ENCODE measurements at regions not wholly inside any gene's neighbourhood (a gene's known extent, or its start where the extent isn't known, plus 50 kb on each side); places are given as distances from the start of the nearest gene placed in this dataset.

- H3K27ac ChIP-seq, result no peak overlapping the region
- peaks cover 12% of the 10 kb centered on the region for H3K4me1 ChIP-seq
- H3K36me3 ChIP-seq, result no peaks in the 10 kb centered on the region
- peaks cover 2% of the 10 kb centered on the region for H3K27me3 ChIP-seq
- no peak overlapping the region for H3K4me3 ChIP-seq
- DNase-seq (ENCODE audit: low spot score in 2 of 2), result peak in 1 of 2 donors; percentile 60
- H3K9me3 ChIP-seq, result no peaks in the 10 kb centered on the region
- WGBS, result 11% methylated on average over 3 of the region's 3 CpGs
- no peak for TF ChIP-seq POLR2A (IDR thresholded peaks at IDR 0.05)
- TF ChIP-seq CTCF (IDR thresholded peaks at IDR 0.05), result no peak
Measured at GRCh38 chr13:111939666-111940278, 127.2 kb upstream of the SOX1 start.

GRCh38 chr13:111940892-111941291 lies 126.1 kb upstream of the SOX1 start:
- peak in 1 of 2 donors; percentile 44 for DNase-seq (ENCODE audit: low spot score in 2 of 2)
- Histone ChIP-seq H3K36me3 (no peaks in the 10 kb centered on the region), H3K27me3 (peaks cover 2% of the 10 kb centered on the region), H3K4me3 (no peak overlapping the region), H3K4me1 (peaks cover 12% of the 10 kb centered on the region), H3K9me3 (no peaks in the 10 kb centered on the region), H3K27ac (no peak overlapping the region)
- 55% methylated on average over 4 of the region's 4 CpGs for WGBS
- TF ChIP-seq EP300 (IDR thresholded peaks at IDR 0.05), result no peak
- no peak for TF ChIP-seq CTCF (IDR thresholded peaks at IDR 0.05)
- TF ChIP-seq POLR2A (IDR thresholded peaks at IDR 0.05), result no peak
- no peak for TF ChIP-seq POLR2AphosphoS5 (IDR thresholded peaks at IDR 0.05)

GRCh38 chr13:111941845-111942447 lies 125.0 kb upstream of the SOX1 start:
- no peaks in the 10 kb centered on the region for H3K9me3 ChIP-seq
- WGBS, result 88% methylated on average over 8 of the region's 8 CpGs
- no peak overlapping the region for H3K4me3 ChIP-seq
- H3K27me3 ChIP-seq, result peaks cover 2% of the 10 kb centered on the region
- no peaks in the 10 kb centered on the region for H3K36me3 ChIP-seq
- TF ChIP-seq POLR2AphosphoS5 (IDR thresholded peaks at IDR 0.05) (no peak), CTCF (IDR thresholded peaks at IDR 0.05) (no peak), EP300 (IDR thresholded peaks at IDR 0.05) (no peak), POLR2A (IDR thresholded peaks at IDR 0.05) (no peak)
- DNase-seq (ENCODE audit: low spot score in 2 of 2), result peak in 1 of 2 donors; percentile 26
- no peak overlapping the region for H3K27ac ChIP-seq
- peaks cover 12% of the 10 kb centered on the region for H3K4me1 ChIP-seq

GRCh38 chr13:111943229-111943795 lies 123.6 kb upstream of the SOX1 start:
- Histone ChIP-seq H3K9me3 (no peaks in the 10 kb centered on the region), H3K4me3 (no peak overlapping the region), H3K4me1 (peaks cover 12% of the 10 kb centered on the region), H3K36me3 (no peaks in the 10 kb centered on the region), H3K27ac (no peak overlapping the region), H3K27me3 (peaks cover 2% of the 10 kb centered on the region)
- peak in 1 of 2 donors; percentile 70 for DNase-seq (ENCODE audit: low spot score in 2 of 2)
- TF ChIP-seq POLR2AphosphoS5 (IDR thresholded peaks at IDR 0.05) (no peak), POLR2A (IDR thresholded peaks at IDR 0.05) (no peak), CTCF (IDR thresholded peaks at IDR 0.05) (no peak), EP300 (IDR thresholded peaks at IDR 0.05) (no peak)
- WGBS, result 57% methylated on average over 16 of the region's 18 CpGs

- DNase-seq (ENCODE audit: low spot score in 2 of 2), result peak in 1 of 2 donors; percentile 66
Measured at GRCh38 chr13:111944171-111944583, 122.8 kb upstream of the SOX1 start.

More at GRCh38 chr13:111944171-111944583, 122.8 kb upstream of the SOX1 start:
- Histone ChIP-seq H3K4me3 (no peak overlapping the region), H3K9me3 (no peaks in the 10 kb centered on the region), H3K4me1 (peaks cover 5% of the 10 kb centered on the region), H3K36me3 (no peaks in the 10 kb centered on the region), H3K27me3 (peaks cover 6% of the 10 kb centered on the region), H3K27ac (no peak overlapping the region)
- WGBS, result 68% methylated on average over 12 of the region's 16 CpGs
- TF ChIP-seq POLR2AphosphoS5 (IDR thresholded peaks at IDR 0.05) (no peak), EP300 (IDR thresholded peaks at IDR 0.05) (no peak), POLR2A (IDR thresholded peaks at IDR 0.05) (no peak), CTCF (IDR thresholded peaks at IDR 0.05) (no peak)

All from suprapubic skin (tissue), 4 donors.